ENCODE measurements at regions not wholly inside any gene's neighbourhood (a gene's known extent, or its start where the extent isn't known, plus 50 kb on each side); places are given as distances from the start of the nearest gene placed in this dataset.
"Not testable (repeated sequence)": the region's sequence is repeated elsewhere in the genome, so short reads cannot be mapped to it uniquely, and the experiment has no call there.

GRCh38 chr5:53733853-53734252, 173.4 kb downstream of the NDUFS4 start:
- H3K4me1 Mint-ChIP-seq = no peaks in the 10 kb centered on the region
- peaks cover 3 to 13% of the 10 kb centered on the region in 2 donors for H3K9me3 Mint-ChIP-seq
- H3K27me3 Mint-ChIP-seq = no peaks in the 10 kb centered on the region
- H3K27ac Mint-ChIP-seq = no peak overlapping the region
- ATAC-seq (peak; percentile 23), DNase-seq (no peak)
- no peak overlapping the region for H3K4me3 Mint-ChIP-seq

- Mint-ChIP-seq H3K4me1 (no peaks in the 10 kb centered on the region), H3K27ac (no peak overlapping the region), H3K9me3 (peaks cover 22 to 42% of the 10 kb centered on the region in 2 donors), H3K4me3 (no peak overlapping the region), H3K27me3 (peaks cover 8% of the 10 kb centered on the region)
- ATAC-seq (no peak), DNase-seq (no peak)
Observed at GRCh38 chr5:53738105-53738504, 177.7 kb downstream of the NDUFS4 start.

- no peak for ATAC-seq
Observed at GRCh38 chr5:53739111-53739510, 178.7 kb downstream of the NDUFS4 start.

GRCh38 chr5:53749621-53750020, 189.2 kb downstream of the NDUFS4 start:
- Mint-ChIP-seq H3K9me3 (peaks cover 30 to 54% of the 10 kb centered on the region in 2 donors), H3K27ac (no peak overlapping the region), H3K4me1 (no peaks in the 10 kb centered on the region), H3K4me3 (no peak overlapping the region), H3K27me3 (peaks cover 6% of the 10 kb centered on the region)
- no peak for DNase-seq
- ATAC-seq = no peak

More at GRCh38 chr5:53739111-53739510, 178.7 kb downstream of the NDUFS4 start:
- DNase-seq = no peak
- peaks cover 8% of the 10 kb centered on the region for H3K27me3 Mint-ChIP-seq
- H3K4me1 Mint-ChIP-seq = no peaks in the 10 kb centered on the region
- H3K4me3 Mint-ChIP-seq = no peak overlapping the region
- H3K9me3 Mint-ChIP-seq = peaks cover 22 to 42% of the 10 kb centered on the region in 2 donors
- H3K27ac Mint-ChIP-seq = no peak overlapping the region

- not testable (repeated sequence) for H3K4me1 Mint-ChIP-seq, H3K27ac Mint-ChIP-seq, DNase-seq, H3K27me3 Mint-ChIP-seq, H3K4me3 Mint-ChIP-seq, ATAC-seq
- peaks cover 36 to 53% of the 10 kb centered on the region in 2 donors for H3K9me3 Mint-ChIP-seq
Observed at GRCh38 chr5:53752282-53752681, 191.8 kb downstream of the NDUFS4 start.

- no peak overlapping the region for H3K4me3 Mint-ChIP-seq
- peaks cover 11% of the 10 kb centered on the region for H3K27me3 Mint-ChIP-seq
- H3K9me3 Mint-ChIP-seq = no peaks in the 10 kb centered on the region
- ATAC-seq (no peak), DNase-seq (no peak)
- H3K4me1 Mint-ChIP-seq = no peaks in the 10 kb centered on the region
- H3K27ac Mint-ChIP-seq = no peak overlapping the region
Observed at GRCh38 chr5:53766673-53767072, 206.2 kb downstream of the NDUFS4 start.

- H3K27ac Mint-ChIP-seq = no peak overlapping the region
Observed at GRCh38 chr5:53777864-53778618, 217.6 kb downstream of the NDUFS4 start.

GRCh38 chr5:53779541-53779981, 219.1 kb downstream of the NDUFS4 start:
- Mint-ChIP-seq H3K27me3 (no peaks in the 10 kb centered on the region), H3K4me1 (peaks cover 8% of the 10 kb centered on the region), H3K4me3 (no peak overlapping the region), H3K9me3 (no peaks in the 10 kb centered on the region), H3K27ac (no peak overlapping the region)
- ATAC-seq (peak; percentile 62), DNase-seq (no peak)

More at GRCh38 chr5:53777864-53778618, 217.6 kb downstream of the NDUFS4 start:
- Mint-ChIP-seq H3K27me3 (no peaks in the 10 kb centered on the region), H3K4me1 (peaks cover 8% of the 10 kb centered on the region), H3K4me3 (no peak overlapping the region), H3K9me3 (no peaks in the 10 kb centered on the region)
- no peak for DNase-seq
- ATAC-seq = peak; percentile 47

- H3K27ac Mint-ChIP-seq = no peak overlapping the region
- DNase-seq = no peak
- no peak overlapping the region for H3K4me3 Mint-ChIP-seq
- no peak for ATAC-seq
- H3K4me1 Mint-ChIP-seq = peaks cover 8% of the 10 kb centered on the region
- peaks cover 0 to under 1% of the 10 kb centered on the region in 2 donors for H3K9me3 Mint-ChIP-seq
- peaks cover 15% of the 10 kb centered on the region for H3K27me3 Mint-ChIP-seq
Observed at GRCh38 chr5:53782620-53783019, 222.2 kb downstream of the NDUFS4 start.

- ATAC-seq (no peak), DNase-seq (no peak)
- peaks cover 7 to 9% of the 10 kb centered on the region in 2 donors for H3K9me3 Mint-ChIP-seq
- peaks cover 15% of the 10 kb centered on the region for H3K27me3 Mint-ChIP-seq
- H3K4me1 Mint-ChIP-seq = peaks cover 8% of the 10 kb centered on the region
- H3K4me3 Mint-ChIP-seq = no peak overlapping the region
- H3K27ac Mint-ChIP-seq = no peak overlapping the region
Observed at GRCh38 chr5:53783624-53784228, 223.3 kb downstream of the NDUFS4 start.

- Mint-ChIP-seq H3K4me3 (no peak overlapping the region), H3K4me1 (peaks cover 5% of the 10 kb centered on the region)
Observed at GRCh38 chr5:53784596-53784995, 224.2 kb downstream of the NDUFS4 start.

GRCh38 chr5:53785924-53786323, 225.5 kb downstream of the NDUFS4 start:
- H3K4me3 Mint-ChIP-seq = no peak overlapping the region
- ATAC-seq = no peak

More at GRCh38 chr5:53784596-53784995, 224.2 kb downstream of the NDUFS4 start:
- Mint-ChIP-seq H3K27me3 (peaks cover 15% of the 10 kb centered on the region), H3K27ac (no peak overlapping the region), H3K9me3 (peaks cover 7 to 9% of the 10 kb centered on the region in 2 donors)
- no peak for DNase-seq
- ATAC-seq = no peak

GRCh38 chr5:53790026-53790425, 229.6 kb downstream of the NDUFS4 start:
- Mint-ChIP-seq H3K4me3 (no peak overlapping the region), H3K27ac (no peak overlapping the region), H3K9me3 (peaks cover 14 to 15% of the 10 kb centered on the region in 2 donors), H3K4me1 (no peaks in the 10 kb centered on the region), H3K27me3 (peaks cover 15% of the 10 kb centered on the region)
- ATAC-seq (no peak), DNase-seq (no peak)

More at GRCh38 chr5:53785924-53786323, 225.5 kb downstream of the NDUFS4 start:
- Mint-ChIP-seq H3K4me1 (no peaks in the 10 kb centered on the region), H3K27ac (no peak overlapping the region), H3K27me3 (peaks cover 15% of the 10 kb centered on the region), H3K9me3 (peaks cover 9 to 11% of the 10 kb centered on the region in 2 donors)
- DNase-seq = no peak

- ATAC-seq (no peak), DNase-seq (no peak)
- Mint-ChIP-seq H3K4me3 (no peak overlapping the region), H3K27me3 (peaks cover 7% of the 10 kb centered on the region), H3K27ac (no peak overlapping the region), H3K4me1 (no peaks in the 10 kb centered on the region), H3K9me3 (peaks cover 14 to 15% of the 10 kb centered on the region in 2 donors)
Observed at GRCh38 chr5:53792338-53792737, 231.9 kb downstream of the NDUFS4 start.

GRCh38 chr5:53799644-53800043, 239.2 kb downstream of the NDUFS4 start:
- H3K9me3 Mint-ChIP-seq = peaks cover 9 to 18% of the 10 kb centered on the region in 2 donors
- H3K27ac Mint-ChIP-seq, ATAC-seq, H3K27me3 Mint-ChIP-seq, DNase-seq, H3K4me1 Mint-ChIP-seq, H3K4me3 Mint-ChIP-seq: not testable (repeated sequence)

GRCh38 chr5:53808392-53808791, 248.0 kb downstream of the NDUFS4 start:
- H3K27ac Mint-ChIP-seq, H3K4me1 Mint-ChIP-seq, DNase-seq: not testable (repeated sequence)

More at GRCh38 chr5:53808392-53808791, 248.0 kb downstream of the NDUFS4 start:
- H3K27me3 Mint-ChIP-seq, ATAC-seq, H3K4me3 Mint-ChIP-seq: not testable (repeated sequence)
- H3K9me3 Mint-ChIP-seq = peaks cover 5 to 17% of the 10 kb centered on the region in 2 donors

Data from stimulated activated naive CD8-positive, alpha-beta T cell treated with anti-CD3 and anti-CD28 coated beads, Interleukin-15, amount 100 ng/mL, for 72 hours (primary cell).